Activated naive CD4-positive, alpha-beta T cell treated with anti-CD3 and anti-CD28 coated beads for 36 hours (primary cell): ENCODE measurements at regions not wholly inside any gene's neighbourhood (a gene's known extent, or its start where the extent isn't known, plus 50 kb on each side); places are given as distances from the start of the nearest gene placed in this dataset.

ENCODE experiments used
- CTCF ChIA-PET: fragments of 350-600 bp; sonication (Branson Sonifier 250); formaldehyde crosslinking; loops from one replicate; lab custom pipeline; 2021; ENCODE audit warnings: antibody characterized with exemption; lab: Charles Lee
- DNase-seq: peaks from one replicate; pipeline ENCODE4 v3.0.0-alpha.2; 2020
- H3K27ac Mint-ChIP-seq: one replicate; pipeline ENCODE4 v1.8.0; 2021; ENCODE audit warnings: mild to moderate bottlenecking, mixed read lengths
- H3K27me3 Mint-ChIP-seq: one replicate; pipeline ENCODE4 v1.8.0; 2021; ENCODE audit warnings: low read depth, mixed read lengths
- H3K36me3 Mint-ChIP-seq: one replicate; pipeline ENCODE4 v1.8.0; 2021; ENCODE audit warnings: low read depth, mixed read lengths
- H3K4me1 Mint-ChIP-seq: one replicate; pipeline ENCODE4 v1.8.0; 2021; ENCODE audit warnings: low read depth, mixed read lengths
- H3K4me3 Mint-ChIP-seq: one replicate; pipeline ENCODE4 v1.8.0; 2021; ENCODE audit warnings: mild to moderate bottlenecking, moderate library complexity, mixed read lengths
- H3K9me3 Mint-ChIP-seq: one replicate; pipeline ENCODE4 v1.8.0; 2021; ENCODE audit warnings: mixed read lengths
- intact Hi-C: fragments of 100-400 bp; cut with micrococcal nuclease; formaldehyde crosslinking; loops from one replicate; pipeline ENCODE4 v1.15.1; 2023

- DNase-seq, result no peak
- Mint-ChIP-seq H3K4me3 (no peak overlapping the region), H3K27ac (no peak overlapping the region), H3K9me3 (no peaks in the 10 kb centered on the region), H3K4me1 (no peaks in the 10 kb centered on the region), H3K27me3 (no peaks in the 10 kb centered on the region), H3K36me3 (no peaks in the 10 kb centered on the region)
- CTCF ChIA-PET, result interaction anchor here (0.7 kb wide), 1 partner anchor 1697 kb away, joined by 3 read pairs; no protein-coding TSS in a partner anchor
- intact Hi-C loops, result no loop called here
These were observed 172.7 kb upstream of the ARHGAP24 start for GRCh38 chr4:85302193-85302736.

- Mint-ChIP-seq H3K9me3 (no peaks in the 10 kb centered on the region), H3K27ac (no peak overlapping the region), H3K4me3 (no peak overlapping the region), H3K27me3 (no peaks in the 10 kb centered on the region), H3K36me3 (no peaks in the 10 kb centered on the region), H3K4me1 (no peaks in the 10 kb centered on the region)
- CTCF ChIA-PET, result no interaction called here
- DNase-seq, result no peak
- intact Hi-C loops, result no loop called here
These were observed 172.2 kb upstream of the ARHGAP24 start for GRCh38 chr4:85302756-85303155.

- Mint-ChIP-seq H3K27me3 (no peaks in the 10 kb centered on the region), H3K4me3 (no peak overlapping the region), H3K4me1 (no peaks in the 10 kb centered on the region), H3K27ac (no peak overlapping the region), H3K36me3 (no peaks in the 10 kb centered on the region), H3K9me3 (peaks cover 4% of the 10 kb centered on the region)
- no peak for DNase-seq
- intact Hi-C loops, result no loop called here
- CTCF ChIA-PET, result no interaction called here
These were observed 156.5 kb upstream of the ARHGAP24 start for GRCh38 chr4:85318415-85318814.

GRCh38 chr4:85358831-85359230 lies 116.1 kb upstream of the ARHGAP24 start:
- intact Hi-C loops, result no loop called here
- no peaks in the 10 kb centered on the region for H3K9me3 Mint-ChIP-seq
- H3K4me1 Mint-ChIP-seq, result no peaks in the 10 kb centered on the region
- no peak for DNase-seq
- CTCF ChIA-PET, result no interaction called here
- no peak overlapping the region for H3K4me3 Mint-ChIP-seq
- no peaks in the 10 kb centered on the region for H3K27me3 Mint-ChIP-seq
- no peaks in the 10 kb centered on the region for H3K36me3 Mint-ChIP-seq
- no peak overlapping the region for H3K27ac Mint-ChIP-seq

GRCh38 chr4:85362550-85362949 lies 112.4 kb upstream of the ARHGAP24 start:
- Mint-ChIP-seq H3K36me3 (no peaks in the 10 kb centered on the region), H3K27ac (no peak overlapping the region), H3K27me3 (no peaks in the 10 kb centered on the region), H3K4me1 (no peaks in the 10 kb centered on the region), H3K9me3 (no peaks in the 10 kb centered on the region), H3K4me3 (no peak overlapping the region)
- CTCF ChIA-PET, result no interaction called here
- DNase-seq, result no peak
- intact Hi-C loops, result no loop called here

- Mint-ChIP-seq H3K4me3 (no peak overlapping the region), H3K27ac (no peak overlapping the region), H3K36me3 (no peaks in the 10 kb centered on the region), H3K4me1 (no peaks in the 10 kb centered on the region), H3K9me3 (no peaks in the 10 kb centered on the region), H3K27me3 (no peaks in the 10 kb centered on the region)
- intact Hi-C loops, result no loop called here
- DNase-seq, result no peak
- CTCF ChIA-PET, result no interaction called here
These were observed 107.1 kb upstream of the ARHGAP24 start for GRCh38 chr4:85367815-85368214.

- CTCF ChIA-PET, result no interaction called here
- Mint-ChIP-seq H3K27me3 (no peaks in the 10 kb centered on the region), H3K9me3 (no peaks in the 10 kb centered on the region), H3K36me3 (no peaks in the 10 kb centered on the region), H3K4me1 (no peaks in the 10 kb centered on the region), H3K27ac (no peak overlapping the region), H3K4me3 (no peak overlapping the region)
- no peak for DNase-seq
- intact Hi-C loops, result no loop called here
These were observed 106.7 kb upstream of the ARHGAP24 start for GRCh38 chr4:85368240-85368639.

GRCh38 chr4:85368932-85369331 lies 106.0 kb upstream of the ARHGAP24 start:
- Mint-ChIP-seq H3K4me3 (no peak overlapping the region), H3K27ac (no peak overlapping the region), H3K4me1 (no peaks in the 10 kb centered on the region), H3K9me3 (no peaks in the 10 kb centered on the region), H3K27me3 (no peaks in the 10 kb centered on the region), H3K36me3 (no peaks in the 10 kb centered on the region)
- intact Hi-C loops, result no loop called here
- no peak for DNase-seq
- CTCF ChIA-PET, result no interaction called here

GRCh38 chr4:85369703-85370380 lies 105.1 kb upstream of the ARHGAP24 start:
- DNase-seq, result no peak
- no peaks in the 10 kb centered on the region for H3K27me3 Mint-ChIP-seq
- intact Hi-C loops, result loop anchor here (1.0 kb wide), 2 partner anchors 223 to 286 kb away; no protein-coding TSS in a partner anchor
- no peak overlapping the region for H3K27ac Mint-ChIP-seq
- CTCF ChIA-PET, result no interaction called here
- H3K36me3 Mint-ChIP-seq, result no peaks in the 10 kb centered on the region
- no peaks in the 10 kb centered on the region for H3K4me1 Mint-ChIP-seq
- no peak overlapping the region for H3K4me3 Mint-ChIP-seq
- H3K9me3 Mint-ChIP-seq, result no peaks in the 10 kb centered on the region

GRCh38 chr4:85370400-85371032 lies 104.4 kb upstream of the ARHGAP24 start:
- Mint-ChIP-seq H3K4me3 (no peak overlapping the region), H3K4me1 (no peaks in the 10 kb centered on the region), H3K27me3 (no peaks in the 10 kb centered on the region), H3K9me3 (no peaks in the 10 kb centered on the region), H3K36me3 (no peaks in the 10 kb centered on the region), H3K27ac (no peak overlapping the region)
- intact Hi-C loops, result loop anchor here (1.0 kb wide), 2 partner anchors 223 to 286 kb away; no protein-coding TSS in a partner anchor
- peak; percentile 12 for DNase-seq
- CTCF ChIA-PET, result no interaction called here

- DNase-seq, result no peak
- H3K27ac Mint-ChIP-seq, result no peak overlapping the region
- H3K27me3 Mint-ChIP-seq, result no peaks in the 10 kb centered on the region
- no peaks in the 10 kb centered on the region for H3K9me3 Mint-ChIP-seq
- no peaks in the 10 kb centered on the region for H3K4me1 Mint-ChIP-seq
- H3K36me3 Mint-ChIP-seq, result no peaks in the 10 kb centered on the region
- H3K4me3 Mint-ChIP-seq, result no peak overlapping the region
- intact Hi-C loops, result no loop called here
- CTCF ChIA-PET, result interaction anchor here (1.5 kb wide), 1 partner anchor 12 kb away, joined by 3 read pairs; no protein-coding TSS in a partner anchor
These were observed 102.0 kb upstream of the ARHGAP24 start for GRCh38 chr4:85372966-85373365.

GRCh38 chr4:85376285-85376684 lies 98.7 kb upstream of the ARHGAP24 start:
- Mint-ChIP-seq H3K9me3 (no peaks in the 10 kb centered on the region), H3K27ac (no peak overlapping the region), H3K36me3 (no peaks in the 10 kb centered on the region), H3K4me1 (no peaks in the 10 kb centered on the region), H3K4me3 (no peak overlapping the region), H3K27me3 (no peaks in the 10 kb centered on the region)
- CTCF ChIA-PET, result no interaction called here
- intact Hi-C loops, result no loop called here
- DNase-seq, result no peak

- no peaks in the 10 kb centered on the region for H3K27me3 Mint-ChIP-seq
- no peaks in the 10 kb centered on the region for H3K9me3 Mint-ChIP-seq
- DNase-seq, result no peak
- H3K4me1 Mint-ChIP-seq, result no peaks in the 10 kb centered on the region
- no peak overlapping the region for H3K27ac Mint-ChIP-seq
- CTCF ChIA-PET, result no interaction called here
- no peaks in the 10 kb centered on the region for H3K36me3 Mint-ChIP-seq
- no peak overlapping the region for H3K4me3 Mint-ChIP-seq
- intact Hi-C loops, result no loop called here
These were observed 93.0 kb upstream of the ARHGAP24 start for GRCh38 chr4:85381968-85382367.
